ENCODE measurements at regions not wholly inside any gene's neighbourhood (a gene's known extent, or its start where the extent isn't known, plus 50 kb on each side); places are given as distances from the start of the nearest gene placed in this dataset.

DNA sequence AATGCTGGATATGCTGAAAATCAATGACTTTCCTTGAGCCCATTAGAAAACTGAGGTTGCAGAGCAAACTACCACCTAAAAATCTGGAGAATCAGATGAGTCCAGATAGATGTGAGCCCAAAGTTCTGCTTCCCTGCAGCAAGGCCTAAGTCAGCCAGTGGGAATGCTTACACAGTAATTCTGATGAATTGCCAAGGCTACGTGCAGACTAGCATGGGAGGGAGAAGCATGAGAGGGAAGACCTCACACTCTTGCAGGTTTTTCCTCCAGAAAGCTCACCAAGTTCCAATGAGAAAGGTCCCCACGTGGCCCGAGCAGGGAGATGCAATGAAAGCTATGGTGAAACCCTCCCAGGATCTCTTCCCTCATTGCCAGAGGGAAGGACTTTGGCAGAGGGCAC lies 104.8 kb upstream of the SIRPA start:
- no peak for DNase-seq (ENCODE audit: low read depth in 2 of 2)

DNA sequence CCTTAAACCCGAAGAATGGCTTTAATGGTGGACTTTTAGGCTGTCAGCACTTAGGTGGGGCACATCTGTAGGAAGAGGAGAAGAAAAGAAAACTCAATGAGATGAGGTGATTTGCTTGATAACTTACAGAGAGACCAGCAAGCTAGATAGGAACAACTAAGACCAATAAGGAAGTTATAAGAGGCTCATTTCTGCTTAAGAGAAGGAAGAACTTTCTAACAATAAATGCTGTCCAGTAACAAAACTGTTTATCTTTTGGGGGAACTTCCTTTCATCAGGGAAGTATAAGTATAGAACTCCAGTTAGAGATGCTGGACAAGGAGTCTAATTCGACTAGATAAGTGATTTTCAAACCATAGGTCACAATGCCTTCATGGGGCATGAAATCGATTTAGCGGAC lies 107.2 kb upstream of the SIRPA start:
- DNase-seq (ENCODE audit: low read depth in 2 of 2) = no peak

- DNase-seq (ENCODE audit: low read depth in 2 of 2) = no peak
These were observed 108.7 kb upstream of the SIRPA start for GRCh38 chr20:1786486-1786885.

DNA sequence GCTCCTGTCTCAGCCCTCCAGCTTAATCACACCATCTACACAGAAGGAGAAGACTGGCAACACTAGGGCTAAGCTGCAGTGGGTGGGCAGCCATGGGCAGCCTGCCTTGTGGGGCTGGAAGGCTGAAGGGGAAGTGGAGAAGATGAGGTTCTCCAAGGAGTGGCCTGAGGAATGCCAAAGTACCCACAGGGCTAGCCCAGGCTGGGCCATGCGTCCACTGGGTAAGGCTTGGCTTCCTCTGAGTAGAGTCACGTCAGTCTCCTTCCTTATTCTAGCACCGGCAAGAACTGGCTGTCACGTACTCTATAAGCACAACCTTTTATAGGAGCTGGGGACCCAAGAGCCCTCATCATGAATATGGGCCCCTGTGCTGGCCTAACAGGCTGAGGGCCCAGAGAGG lies 110.6 kb upstream of the SIRPA start:
- no peak for DNase-seq (ENCODE audit: low read depth in 2 of 2)

DNA sequence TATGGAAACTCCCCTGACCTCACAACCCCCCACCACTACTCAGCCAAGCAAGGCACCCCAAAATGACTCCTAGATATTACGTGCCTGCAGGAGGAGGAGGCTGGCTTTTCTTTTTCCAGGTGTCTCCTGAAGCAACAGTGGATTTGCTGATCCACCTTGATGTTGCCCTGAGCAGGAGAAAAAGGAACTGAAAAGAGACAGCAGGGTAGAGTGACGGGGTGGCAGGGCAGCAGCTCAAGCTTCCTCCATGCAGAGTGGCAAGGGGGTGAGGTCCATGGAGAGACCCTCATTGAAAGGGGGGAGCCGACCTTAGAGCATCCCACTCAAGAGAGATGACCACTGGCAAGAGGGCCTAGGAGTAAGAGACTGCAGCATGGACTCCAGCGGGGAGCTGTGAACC lies 112.0 kb upstream of the SIRPA start:
- no peak for DNase-seq (ENCODE audit: low read depth in 2 of 2)

GRCh38 chr20:1782181-1782580 lies 113.0 kb upstream of the SIRPA start:
- no peak for DNase-seq (ENCODE audit: low read depth in 2 of 2)

GRCh38 chr20:1779567-1779966 lies 115.6 kb upstream of the SIRPA start:
- DNase-seq (ENCODE audit: low read depth in 2 of 2) = no peak

GRCh38 chr20:1778338-1778737 lies 116.9 kb upstream of the SIRPA start:
- no peak for DNase-seq (ENCODE audit: low read depth in 2 of 2)

DNA sequence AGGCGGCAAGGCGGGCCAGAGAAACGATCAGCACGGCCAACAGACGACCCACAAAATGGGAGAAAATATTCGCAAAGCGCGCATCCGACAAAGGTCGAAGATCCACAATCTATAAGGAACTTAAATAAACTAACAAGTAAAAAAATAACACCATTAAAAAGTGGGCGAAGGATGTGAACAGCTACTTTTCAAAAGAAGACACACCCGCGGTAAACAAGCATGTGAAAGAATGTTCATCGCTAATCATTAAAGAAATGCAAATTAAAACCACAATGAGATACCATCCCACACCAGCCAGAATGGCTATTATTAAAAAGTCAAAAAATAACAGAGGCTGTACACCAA lies 117.8 kb upstream of the SIRPA start:
- DNase-seq (ENCODE audit: low read depth in 2 of 2) = no peak

DNA sequence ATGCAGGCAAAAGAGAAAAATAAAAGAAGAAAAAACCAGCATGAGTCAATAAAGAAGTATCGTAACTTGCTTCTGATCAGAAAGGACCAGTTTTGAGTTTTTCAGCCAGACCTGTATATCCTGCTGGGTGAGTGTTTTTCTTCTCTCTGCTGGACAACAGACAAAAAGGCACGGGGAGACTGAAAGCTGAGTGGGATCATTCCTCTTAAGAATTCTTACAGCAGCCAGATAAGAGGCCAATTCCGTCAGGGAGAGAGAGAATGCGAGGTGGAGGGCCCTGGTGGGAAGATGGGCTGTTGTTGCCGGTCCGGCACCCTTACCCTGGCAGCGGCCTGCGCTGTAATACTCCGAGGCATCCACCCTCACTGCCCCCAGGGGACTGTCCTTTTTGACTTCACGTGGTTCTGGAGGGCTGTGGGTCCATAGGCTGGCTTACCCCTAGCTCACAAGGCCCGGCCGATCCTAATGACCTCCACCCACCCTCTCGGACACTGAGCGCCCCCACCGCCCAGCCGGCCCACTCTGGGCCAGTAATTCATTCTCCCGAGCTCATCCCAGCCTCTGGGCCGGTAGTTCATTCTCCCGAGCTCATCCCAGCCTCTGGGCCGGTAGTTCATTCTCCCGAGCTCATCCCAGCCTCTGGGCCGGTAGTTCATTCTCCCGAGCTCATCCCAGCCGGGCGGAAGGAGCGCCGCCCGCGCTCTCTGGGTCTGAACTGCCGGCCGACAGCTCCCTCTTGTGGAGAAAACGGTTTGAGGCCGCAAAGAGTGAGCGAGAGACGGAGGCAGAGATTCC lies 118.3 kb upstream of the SIRPA start:
- peak; percentile 79 to 81 for DNase-seq (ENCODE audit: low read depth in 2 of 2)

GRCh38 chr20:1775117-1775516 lies 117.5 kb upstream of the SIRPG start:
- DNase-seq (ENCODE audit: low read depth in 2 of 2) = no peak

GRCh38 chr20:1774479-1774878 lies 116.9 kb upstream of the SIRPG start:
- no peak for DNase-seq (ENCODE audit: low read depth in 2 of 2)

GRCh38 chr20:1773816-1774215 lies 116.2 kb upstream of the SIRPG start:
- no peak for DNase-seq (ENCODE audit: low read depth in 2 of 2)

DNA sequence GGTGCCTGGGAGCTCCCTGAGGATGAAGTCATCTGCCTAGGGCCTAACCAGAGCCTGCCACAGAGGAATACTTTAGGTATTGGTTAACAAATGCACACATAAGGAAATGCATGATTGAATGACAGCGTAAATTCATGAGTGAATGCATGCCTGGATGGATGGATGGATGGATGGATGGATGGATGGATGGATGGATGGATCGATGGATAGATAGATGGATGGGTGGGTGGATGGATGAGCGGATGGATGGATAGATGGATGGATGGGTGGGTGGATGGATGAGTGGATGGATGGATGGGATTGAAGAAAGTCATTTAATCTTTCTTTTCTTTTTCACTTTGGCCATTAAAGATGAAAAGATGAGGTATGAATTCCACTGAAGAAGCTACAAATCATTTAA lies 111.9 kb upstream of the SIRPG start:
- no peak for DNase-seq (ENCODE audit: low read depth in 2 of 2)

GRCh38 chr20:1766731-1767130 lies 109.2 kb upstream of the SIRPG start:
- DNase-seq (ENCODE audit: low read depth in 2 of 2) = no peak

- DNase-seq (ENCODE audit: low read depth in 2 of 2) = peak; percentile 44 to 49
These were observed 106.8 kb upstream of the SIRPG start for GRCh38 chr20:1764136-1765033.

DNA sequence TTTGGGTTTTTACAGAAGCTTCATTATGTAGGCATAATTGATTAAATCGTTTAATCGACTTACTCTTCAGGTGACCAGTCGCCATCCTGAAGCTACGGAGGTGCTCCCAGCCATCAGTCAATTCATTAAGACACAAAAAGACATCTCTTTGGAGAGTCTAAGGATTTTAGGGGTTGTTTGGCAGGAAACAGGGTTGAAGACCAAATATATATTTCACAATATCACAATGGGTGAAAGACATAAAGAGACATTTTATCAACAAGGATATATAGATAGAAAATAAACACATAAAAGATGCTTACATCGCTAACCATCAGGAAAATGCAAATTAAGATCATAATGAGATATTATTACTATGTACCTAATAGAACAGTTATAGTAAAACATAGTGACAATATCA lies 104.0 kb upstream of the SIRPG start:
- DNase-seq (ENCODE audit: low read depth in 2 of 2) = no peak

GRCh38 chr20:1761116-1761515 lies 103.5 kb upstream of the SIRPG start:
- no peak for DNase-seq (ENCODE audit: low read depth in 2 of 2)

- no peak for DNase-seq (ENCODE audit: low read depth in 2 of 2)
These were observed 101.2 kb upstream of the SIRPG start for GRCh38 chr20:1758765-1759164.

DNA sequence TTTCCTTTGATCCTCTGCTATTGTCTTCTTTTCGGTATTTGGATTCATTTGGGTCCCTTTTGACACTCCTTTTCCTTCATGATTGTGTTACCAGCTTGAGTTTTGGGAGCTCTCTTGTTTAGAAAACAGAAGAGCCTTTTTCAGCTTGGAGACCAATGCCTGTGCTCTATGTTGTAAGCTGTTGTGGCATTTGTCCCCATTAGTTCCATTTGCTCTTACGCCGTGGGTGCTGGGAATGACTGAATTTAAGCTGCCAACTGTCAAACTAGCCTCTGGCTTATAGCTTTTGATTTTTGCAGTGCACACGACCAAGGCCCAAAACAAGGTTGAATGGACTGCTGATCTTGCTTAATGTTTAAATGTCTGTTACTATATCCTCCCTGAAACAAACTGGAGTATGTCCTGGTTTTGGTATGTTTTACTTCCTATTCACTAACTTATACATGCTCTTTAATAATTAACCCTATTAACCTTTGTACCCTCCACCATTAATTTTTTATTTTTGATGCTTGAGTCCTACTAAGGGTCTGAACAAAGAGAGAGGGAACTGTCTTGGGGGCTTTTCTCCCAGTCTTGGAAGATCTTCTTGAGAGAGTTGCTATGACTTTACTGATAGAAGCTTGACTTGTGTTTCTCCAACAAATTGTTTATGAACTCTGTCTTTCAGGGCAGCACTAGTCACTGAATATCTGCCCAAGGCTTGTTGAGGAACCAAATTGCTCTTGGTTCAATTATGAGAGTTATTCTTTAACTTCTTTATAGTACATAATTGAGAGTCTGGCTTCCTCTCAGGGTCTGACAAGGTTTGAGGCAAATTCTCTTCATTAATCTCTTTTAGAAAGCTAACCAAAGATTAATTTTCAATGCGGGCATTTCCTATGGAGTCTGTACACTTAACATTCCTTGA lies 100.3 kb upstream of the SIRPG start:
- DNase-seq (ENCODE audit: low read depth in 2 of 2) = no peak

GRCh38 chr20:1757072-1757471 lies 99.5 kb upstream of the SIRPG start:
- no peak for DNase-seq (ENCODE audit: low read depth in 2 of 2)

- DNase-seq (ENCODE audit: low read depth in 2 of 2) = no peak
These were observed 97.2 kb upstream of the SIRPG start for GRCh38 chr20:1754749-1755148.

All from stimulated activated CD4-positive, alpha-beta T cell treated with anti-CD3 and anti-CD28 coated beads, Interleukin-1b, Interleukin-23, amount 100 ng/mL, for 4 hours (primary cell).